H7 (cell line): ENCODE measurements at regions not wholly inside any gene's neighbourhood (a gene's known extent, or its start where the extent isn't known, plus 50 kb on each side); places are given as distances from the start of the nearest gene placed in this dataset.

Experiments used
- DNase-seq: peaks from one replicate; pipeline ENCODE4 v3.0.0; 2012
- H3K27me3 ChIP-seq: 2 replicates; pipeline ENCODE4 v1.6.0; 2011; ENCODE audit warnings: mild to moderate bottlenecking, low read length; ENCODE audit not compliant: control insufficient read depth, insufficient read depth
- H3K36me3 ChIP-seq: replicated peaks from 2 replicates; pipeline ENCODE4 v1.5.1; 2011; ENCODE audit warnings: low read length; ENCODE audit not compliant: control insufficient read depth, insufficient read depth
- H3K4me3 ChIP-seq: 2 replicates; pipeline ENCODE4 v1.5.1; 2011; ENCODE audit warnings: low read depth, mild to moderate bottlenecking, control low read depth, low read length, moderate library complexity; ENCODE audit not compliant: insufficient read depth

GRCh38 chr2:71888751-71889445 is 258.8 kb downstream of the CYP26B1 start:
- no peak overlapping the region for H3K4me3 ChIP-seq
- no peaks in the 10 kb centered on the region for H3K36me3 ChIP-seq
- DNase-seq, result no peak
- H3K27me3 ChIP-seq, result no peaks in the 10 kb centered on the region

- DNase-seq, result no peak
- no peak overlapping the region for H3K4me3 ChIP-seq
Measured at GRCh38 chr2:71887196-71887595, 260.5 kb downstream of the CYP26B1 start.

DNA sequence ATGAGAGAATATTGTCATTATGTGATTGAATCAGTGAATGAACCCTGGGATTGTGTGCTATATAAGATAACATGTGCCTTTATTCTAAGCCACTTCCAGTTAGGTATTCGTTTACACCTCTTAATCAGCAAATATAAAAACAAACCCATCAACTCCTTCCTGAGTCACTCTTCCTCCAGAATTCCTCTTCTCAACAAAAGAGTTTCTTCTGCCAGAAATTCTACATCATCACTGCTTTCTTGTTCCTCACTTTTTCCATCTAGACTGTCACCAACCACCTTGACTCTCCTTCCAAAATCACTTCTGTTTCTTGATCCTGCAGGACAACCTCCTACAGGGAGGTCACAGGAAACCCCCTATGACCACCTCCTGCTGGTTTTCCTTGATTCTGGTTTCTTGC is 261.4 kb downstream of the CYP26B1 start:
- no peaks in the 10 kb centered on the region for H3K27me3 ChIP-seq
- no peak overlapping the region for H3K4me3 ChIP-seq
- H3K36me3 ChIP-seq, result no peaks in the 10 kb centered on the region
- DNase-seq, result peak; percentile 4

More at GRCh38 chr2:71887196-71887595, 260.5 kb downstream of the CYP26B1 start:
- Histone ChIP-seq H3K27me3 (no peaks in the 10 kb centered on the region), H3K36me3 (no peaks in the 10 kb centered on the region)

- no peaks in the 10 kb centered on the region for H3K27me3 ChIP-seq
- H3K4me3 ChIP-seq, result no peak overlapping the region
- no peak for DNase-seq
- H3K36me3 ChIP-seq, result no peaks in the 10 kb centered on the region
Measured at GRCh38 chr2:71884303-71885042, 263.2 kb downstream of the CYP26B1 start.

GRCh38 chr2:71882949-71883472 is 264.7 kb downstream of the CYP26B1 start:
- H3K27me3 ChIP-seq, result no peaks in the 10 kb centered on the region
- H3K4me3 ChIP-seq, result no peak overlapping the region
- no peaks in the 10 kb centered on the region for H3K36me3 ChIP-seq
- no peak for DNase-seq

GRCh38 chr2:71882236-71882946 is 265.3 kb downstream of the CYP26B1 start:
- Histone ChIP-seq H3K36me3 (no peaks in the 10 kb centered on the region), H3K27me3 (no peaks in the 10 kb centered on the region), H3K4me3 (no peak overlapping the region)
- no peak for DNase-seq

GRCh38 chr2:71880846-71881610 is 266.6 kb downstream of the CYP26B1 start:
- H3K36me3 ChIP-seq, result no peaks in the 10 kb centered on the region
- no peak overlapping the region for H3K4me3 ChIP-seq
- no peak for DNase-seq
- H3K27me3 ChIP-seq, result no peaks in the 10 kb centered on the region

GRCh38 chr2:71880287-71880686 is 267.4 kb downstream of the CYP26B1 start:
- no peak overlapping the region for H3K4me3 ChIP-seq
- DNase-seq, result no peak
- H3K36me3 ChIP-seq, result no peaks in the 10 kb centered on the region
- H3K27me3 ChIP-seq, result no peaks in the 10 kb centered on the region

DNA sequence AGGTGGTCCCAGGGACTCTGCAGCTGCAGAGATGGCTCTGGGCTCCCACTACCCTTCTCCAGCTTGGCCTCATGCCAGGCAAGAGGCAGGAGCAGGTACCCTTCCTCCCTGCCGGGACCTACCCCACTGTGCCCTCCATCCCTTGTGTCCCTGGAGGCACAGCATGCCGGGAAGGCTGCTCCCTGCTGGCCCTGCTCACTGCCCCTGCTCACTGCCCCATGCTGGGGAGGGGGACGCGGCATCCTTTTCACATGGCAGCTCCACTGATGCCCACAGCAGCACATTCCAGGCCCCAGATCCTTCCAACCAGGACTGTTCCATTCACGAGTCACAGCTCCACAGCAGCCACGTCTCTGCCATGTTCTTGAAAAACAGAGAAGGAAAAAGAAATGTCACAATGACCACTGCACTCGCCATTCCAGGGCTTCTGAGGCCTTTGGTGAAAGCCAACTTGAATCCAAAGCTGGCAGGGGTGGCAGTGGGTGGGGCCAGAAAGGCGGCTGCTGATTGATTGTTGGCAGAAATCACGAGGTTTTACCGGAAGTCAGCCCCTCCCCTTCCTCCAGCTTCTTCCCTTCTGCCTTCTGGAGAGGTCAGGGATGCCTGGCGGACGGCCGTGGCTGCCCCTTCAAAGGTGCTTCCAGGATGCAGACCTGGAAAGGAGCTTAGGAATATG is 268.0 kb downstream of the CYP26B1 start:
- H3K4me3 ChIP-seq, result no peak overlapping the region
- DNase-seq, result no peak
- H3K27me3 ChIP-seq, result no peaks in the 10 kb centered on the region
- no peaks in the 10 kb centered on the region for H3K36me3 ChIP-seq

GRCh38 chr2:71878626-71879508 is 268.8 kb downstream of the CYP26B1 start:
- no peaks in the 10 kb centered on the region for H3K36me3 ChIP-seq
- H3K27me3 ChIP-seq, result no peaks in the 10 kb centered on the region
- H3K4me3 ChIP-seq, result no peak overlapping the region
- no peak for DNase-seq

GRCh38 chr2:71877636-71878035 is 270.0 kb downstream of the CYP26B1 start:
- no peaks in the 10 kb centered on the region for H3K36me3 ChIP-seq
- no peaks in the 10 kb centered on the region for H3K27me3 ChIP-seq
- DNase-seq, result no peak

DNA sequence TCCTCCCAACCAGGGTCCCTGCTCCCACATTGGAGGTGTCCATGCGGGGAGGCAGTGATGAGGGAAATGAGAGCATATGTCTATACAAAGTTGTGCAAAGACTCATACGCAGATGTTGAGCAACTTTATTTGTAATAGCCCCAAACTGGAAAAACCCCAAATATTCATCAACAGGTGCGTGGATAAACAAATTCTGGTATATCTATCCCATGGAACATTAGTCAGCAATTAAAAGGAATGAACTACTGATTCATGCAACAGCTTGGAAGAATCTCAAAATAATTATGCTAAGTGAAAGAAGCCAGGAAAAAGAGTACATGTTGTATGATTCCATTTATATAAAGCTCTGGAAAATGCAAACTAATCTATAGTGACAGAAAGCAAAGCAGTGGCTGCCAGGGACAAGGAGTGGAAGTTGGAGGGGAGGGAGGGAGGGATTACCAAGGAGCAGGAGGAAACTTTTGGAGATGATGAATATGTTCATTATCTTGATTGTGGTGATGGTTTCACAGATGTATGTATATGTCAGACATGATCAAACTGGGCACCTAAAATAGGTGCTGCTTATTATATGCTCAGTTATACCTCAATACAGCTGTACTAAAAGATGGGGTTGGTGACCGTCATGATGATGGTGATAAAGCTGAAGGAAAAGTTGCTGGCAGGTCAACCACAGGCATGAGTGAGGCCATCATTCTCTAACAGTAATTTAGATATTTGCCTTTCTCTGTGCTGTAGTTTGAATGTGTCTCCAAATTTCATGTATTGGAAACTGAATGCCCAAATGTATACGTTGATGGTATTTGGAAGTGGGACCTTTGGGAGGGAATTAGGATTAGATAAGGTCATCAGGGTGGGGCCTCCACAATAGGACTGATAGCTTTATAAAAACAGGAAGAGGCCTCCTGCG is 270.9 kb downstream of the CYP26B1 start:
- Histone ChIP-seq H3K27me3 (no peaks in the 10 kb centered on the region), H3K36me3 (no peaks in the 10 kb centered on the region), H3K4me3 (no peak overlapping the region)
- DNase-seq, result no peak

More at GRCh38 chr2:71877636-71878035, 270.0 kb downstream of the CYP26B1 start:
- H3K4me3 ChIP-seq, result no peak overlapping the region
